Thymus (tissue), 11 donors: ENCODE measurements at regions not wholly inside any gene's neighbourhood (a gene's known extent, or its start where the extent isn't known, plus 50 kb on each side); places are given as distances from the start of the nearest gene placed in this dataset.
"Not testable (repeated sequence)": the region's sequence is repeated elsewhere in the genome, so short reads cannot be mapped to it uniquely, and the experiment has no call there.

Source experiments
- DNase-seq, 9 donors: peaks; one replicate each; pipeline ENCODE4 v3.0.0-alpha.2; 2013; ENCODE audit warnings: low spot score in 9 of 9, low read depth in 6 of 9, missing footprints in 1 of 9
- H3K27ac ChIP-seq, 2 donors: one replicate each; pipeline ENCODE4 v1.5.1; 2013; ENCODE audit warnings: control low read depth in 1 of 2, low read depth in 1 of 2, low read length in 1 of 2, mild to moderate bottlenecking in 1 of 2, moderate library complexity in 1 of 2
- H3K27me3 ChIP-seq, 2 donors: one replicate each; pipeline ENCODE4 v1.5.1; 2013; ENCODE audit warnings: low read length in 1 of 2; ENCODE audit not compliant: control insufficient read depth in 2 of 2, insufficient read depth in 1 of 2
- H3K36me3 ChIP-seq, 2 donors: one replicate each; pipeline ENCODE4 v1.5.1; 2013; ENCODE audit warnings: low read length in 1 of 2, mild to moderate bottlenecking in 1 of 2, moderate library complexity in 1 of 2; ENCODE audit not compliant: control insufficient read depth in 2 of 2, insufficient read depth in 2 of 2
- H3K4me1 ChIP-seq, 2 donors: one replicate each; pipeline ENCODE4 v1.5.1; 2013; ENCODE audit warnings: low read length in 2 of 2; ENCODE audit not compliant: control insufficient read depth in 2 of 2, insufficient read depth in 2 of 2
- H3K4me3 ChIP-seq, 2 donors: one replicate each; pipeline ENCODE4 v1.5.1; 2013; ENCODE audit warnings: low read length in 2 of 2, control low read depth in 1 of 2, mild to moderate bottlenecking in 1 of 2
- H3K9me3 ChIP-seq, 2 donors: one replicate each; pipeline ENCODE4 v1.5.1; 2013; ENCODE audit warnings: low read length in 1 of 2, mild to moderate bottlenecking in 1 of 2; ENCODE audit not compliant: control insufficient read depth in 2 of 2, insufficient read depth in 1 of 2
- WGBS: extraction: QIAGEN DNeasy Blood & Tissue Kit; methylation state at CpG from one replicate; pipeline ENCODE4 v1.1.7; 2013; 5-methylcytosine and 5-hydroxymethylcytosine counted together
- donor health status: healthy.

GRCh38 chr1:157334041-157334440, 195.8 kb upstream of the ETV3 start:
- no peaks in the 10 kb centered on the region for H3K36me3 ChIP-seq
- H3K9me3 ChIP-seq = no peaks in the 10 kb centered on the region
- H3K27ac ChIP-seq = no peak overlapping the region
- DNase-seq = no peak
- no peak overlapping the region for H3K4me3 ChIP-seq
- WGBS = 43% methylated on average over 2 of the region's 2 CpGs
- H3K4me1 ChIP-seq = no peaks in the 10 kb centered on the region
- H3K27me3 ChIP-seq = no peaks in the 10 kb centered on the region

- not testable (repeated sequence) for H3K27me3 ChIP-seq, H3K36me3 ChIP-seq, DNase-seq, H3K4me1 ChIP-seq, H3K9me3 ChIP-seq, H3K27ac ChIP-seq, H3K4me3 ChIP-seq
Measured at GRCh38 chr1:157330177-157330576, 192.0 kb upstream of the ETV3 start.

GRCh38 chr1:157328120-157328519, 189.9 kb upstream of the ETV3 start:
- H3K36me3 ChIP-seq, H3K4me1 ChIP-seq, DNase-seq, H3K27ac ChIP-seq, H3K9me3 ChIP-seq, H3K4me3 ChIP-seq, H3K27me3 ChIP-seq: not testable (repeated sequence)

- Histone ChIP-seq H3K4me3 (no peak overlapping the region), H3K27me3 (no peaks in the 10 kb centered on the region), H3K27ac (no peak overlapping the region), H3K9me3 (no peaks in the 10 kb centered on the region), H3K4me1 (no peaks in the 10 kb centered on the region), H3K36me3 (no peaks in the 10 kb centered on the region)
- WGBS = 92% methylated on average over 7 of the region's 7 CpGs
- DNase-seq = no peak
Measured at GRCh38 chr1:157326173-157326859, 188.1 kb upstream of the ETV3 start.

GRCh38 chr1:157325220-157325619, 187.0 kb upstream of the ETV3 start:
- no peak for DNase-seq
- WGBS = 45% methylated on average over 1 of the region's 1 CpG
- H3K4me3 ChIP-seq = no peak overlapping the region
- H3K27ac ChIP-seq = no peak overlapping the region
- no peaks in the 10 kb centered on the region for H3K4me1 ChIP-seq
- H3K36me3 ChIP-seq = no peaks in the 10 kb centered on the region
- H3K27me3 ChIP-seq = no peaks in the 10 kb centered on the region
- no peaks in the 10 kb centered on the region for H3K9me3 ChIP-seq

- H3K9me3 ChIP-seq, H3K27me3 ChIP-seq, H3K4me3 ChIP-seq, H3K4me1 ChIP-seq, DNase-seq, H3K36me3 ChIP-seq, H3K27ac ChIP-seq: not testable (repeated sequence)
- 94% methylated on average over 1 of the region's 1 CpG for WGBS
Measured at GRCh38 chr1:157321972-157322371, 183.8 kb upstream of the ETV3 start.

GRCh38 chr1:157319567-157319966, 181.4 kb upstream of the ETV3 start:
- Histone ChIP-seq H3K27me3 (no peaks in the 10 kb centered on the region), H3K4me1 (no peaks in the 10 kb centered on the region), H3K27ac (no peak overlapping the region), H3K36me3 (no peaks in the 10 kb centered on the region), H3K9me3 (no peaks in the 10 kb centered on the region), H3K4me3 (no peak overlapping the region)
- 98% methylated on average over 5 of the region's 5 CpGs for WGBS
- DNase-seq = no peak

- not testable (repeated sequence) for H3K27me3 ChIP-seq, H3K27ac ChIP-seq, DNase-seq, H3K9me3 ChIP-seq, H3K36me3 ChIP-seq, H3K4me1 ChIP-seq, H3K4me3 ChIP-seq
- 97% methylated on average over 2 of the region's 2 CpGs for WGBS
Measured at GRCh38 chr1:157317229-157317628, 179.0 kb upstream of the ETV3 start.

- H3K36me3 ChIP-seq = no peaks in the 10 kb centered on the region
- WGBS = 92% methylated on average over 2 of the region's 2 CpGs
- no peak for DNase-seq
Measured at GRCh38 chr1:157315544-157315943, 177.3 kb upstream of the ETV3 start.

GRCh38 chr1:157314408-157314807, 176.2 kb upstream of the ETV3 start:
- Histone ChIP-seq H3K27ac (no peak overlapping the region), H3K36me3 (no peaks in the 10 kb centered on the region), H3K27me3 (peaks cover 0 to 5% of the 10 kb centered on the region in 2 donors), H3K4me3 (no peak overlapping the region), H3K9me3 (no peaks in the 10 kb centered on the region), H3K4me1 (no peaks in the 10 kb centered on the region)
- 80% methylated on average over 2 of the region's 2 CpGs for WGBS
- DNase-seq = no peak

More at GRCh38 chr1:157315544-157315943, 177.3 kb upstream of the ETV3 start:
- no peaks in the 10 kb centered on the region for H3K9me3 ChIP-seq
- peaks cover 0 to under 1% of the 10 kb centered on the region in 2 donors for H3K27me3 ChIP-seq
- H3K4me1 ChIP-seq = no peaks in the 10 kb centered on the region
- H3K4me3 ChIP-seq = no peak overlapping the region
- no peak overlapping the region for H3K27ac ChIP-seq
